ENCODE measurements at regions not wholly inside any gene's neighbourhood (a gene's known extent, or its start where the extent isn't known, plus 50 kb on each side); places are given as distances from the start of the nearest gene placed in this dataset.

DNA sequence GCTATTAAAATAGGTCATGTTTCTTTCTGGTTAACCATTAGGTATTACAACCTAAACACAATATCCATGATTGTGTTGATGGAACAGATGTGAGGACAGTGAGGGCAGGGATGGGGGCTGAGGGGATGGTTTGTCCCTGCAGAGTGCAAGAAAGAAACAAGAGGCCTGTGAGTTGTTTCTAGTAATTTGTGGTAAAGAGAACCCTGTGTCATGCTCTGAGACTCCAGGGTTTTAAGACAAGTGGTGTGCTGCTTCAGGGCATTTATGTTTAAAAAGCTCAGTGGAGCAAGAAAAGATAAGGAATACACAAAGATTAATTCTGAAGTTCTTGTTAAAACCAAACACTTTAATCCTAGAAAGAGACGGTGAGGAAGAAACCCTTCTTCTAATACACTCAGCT is 656.5 kb downstream of the TLE1 start:
- TF ChIP-seq, protein P1, sequence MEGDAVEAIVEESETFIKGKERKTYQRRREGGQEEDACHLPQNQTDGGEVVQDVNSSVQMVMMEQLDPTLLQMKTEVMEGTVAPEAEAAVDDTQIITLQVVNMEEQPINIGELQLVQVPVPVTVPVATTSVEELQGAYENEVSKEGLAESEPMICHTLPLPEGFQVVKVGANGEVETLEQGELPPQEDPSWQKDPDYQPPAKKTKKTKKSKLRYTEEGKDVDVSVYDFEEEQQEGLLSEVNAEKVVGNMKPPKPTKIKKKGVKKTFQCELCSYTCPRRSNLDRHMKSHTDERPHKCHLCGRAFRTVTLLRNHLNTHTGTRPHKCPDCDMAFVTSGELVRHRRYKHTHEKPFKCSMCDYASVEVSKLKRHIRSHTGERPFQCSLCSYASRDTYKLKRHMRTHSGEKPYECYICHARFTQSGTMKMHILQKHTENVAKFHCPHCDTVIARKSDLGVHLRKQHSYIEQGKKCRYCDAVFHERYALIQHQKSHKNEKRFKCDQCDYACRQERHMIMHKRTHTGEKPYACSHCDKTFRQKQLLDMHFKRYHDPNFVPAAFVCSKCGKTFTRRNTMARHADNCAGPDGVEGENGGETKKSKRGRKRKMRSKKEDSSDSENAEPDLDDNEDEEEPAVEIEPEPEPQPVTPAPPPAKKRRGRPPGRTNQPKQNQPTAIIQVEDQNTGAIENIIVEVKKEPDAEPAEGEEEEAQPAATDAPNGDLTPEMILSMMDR (IDR thresholded peaks at IDR 0.05; ENCODE audit: low read depth, low read length, poor library complexity, severe bottlenecking), result no peak
- TF ChIP-seq EZH2phosphoT487 (IDR thresholded peaks at IDR 0.05; ENCODE audit: borderline replicate concordance, low read length), result no peak
